ENCODE measurements at regions not wholly inside any gene's neighbourhood (a gene's known extent, or its start where the extent isn't known, plus 50 kb on each side); places are given as distances from the start of the nearest gene placed in this dataset.

- H3K4me1 Mint-ChIP-seq (ENCODE audit: low read depth), result no peaks in the 10 kb centered on the region
- no peaks in the 10 kb centered on the region for H3K9me3 Mint-ChIP-seq
- H3K27me3 Mint-ChIP-seq, result no peaks in the 10 kb centered on the region
- intact Hi-C loops (cut with micrococcal nuclease), result no loop called here
- no peak overlapping the region for H3K4me3 Mint-ChIP-seq
- no peak for TF ChIP-seq CTCF (IDR thresholded peaks at IDR 0.05)
- no peaks in the 10 kb centered on the region for H3K36me3 Mint-ChIP-seq (ENCODE audit: low read depth)
- CTCF ChIA-PET, result no interaction called here
- DNase-seq (no peak), ATAC-seq (no peak)
- no peak overlapping the region for H3K27ac Mint-ChIP-seq
- POLR2A ChIA-PET, result no interaction called here
These were observed 571.8 kb downstream of the CCSER2 start for GRCh38 chr10:84900141-84900540.

- no peak for TF ChIP-seq CTCF (IDR thresholded peaks at IDR 0.05)
- no peak overlapping the region for H3K4me3 Mint-ChIP-seq
- CTCF ChIA-PET, result no interaction called here
- H3K9me3 Mint-ChIP-seq, result no peaks in the 10 kb centered on the region
- no peak for ATAC-seq
- H3K36me3 Mint-ChIP-seq (ENCODE audit: low read depth), result no peaks in the 10 kb centered on the region
- H3K27ac Mint-ChIP-seq, result no peak overlapping the region
- no peaks in the 10 kb centered on the region for H3K4me1 Mint-ChIP-seq (ENCODE audit: low read depth)
- POLR2A ChIA-PET, result no interaction called here
- no peak for DNase-seq
- H3K27me3 Mint-ChIP-seq, result no peaks in the 10 kb centered on the region
- intact Hi-C loops (cut with micrococcal nuclease), result no loop called here
These were observed 573.5 kb downstream of the CCSER2 start for GRCh38 chr10:84901885-84902284.

- Mint-ChIP-seq H3K27ac (no peak overlapping the region), H3K4me1 (ENCODE audit: low read depth) (no peaks in the 10 kb centered on the region), H3K36me3 (ENCODE audit: low read depth) (no peaks in the 10 kb centered on the region), H3K4me3 (no peak overlapping the region), H3K27me3 (no peaks in the 10 kb centered on the region), H3K9me3 (no peaks in the 10 kb centered on the region)
- ChIA-PET CTCF (no interaction called here), POLR2A (no interaction called here)
- intact Hi-C loops (cut with micrococcal nuclease), result no loop called here
- no peak for TF ChIP-seq CTCF (IDR thresholded peaks at IDR 0.05)
- no peak for ATAC-seq
- no peak for DNase-seq
These were observed 574.2 kb downstream of the CCSER2 start for GRCh38 chr10:84902553-84902952.

GRCh38 chr10:84903320-84903719 lies 574.9 kb downstream of the CCSER2 start:
- H3K36me3 Mint-ChIP-seq (ENCODE audit: low read depth), result no peaks in the 10 kb centered on the region
- H3K9me3 Mint-ChIP-seq, result no peaks in the 10 kb centered on the region
- CTCF ChIA-PET, result no interaction called here
- H3K27me3 Mint-ChIP-seq, result no peaks in the 10 kb centered on the region
- POLR2A ChIA-PET, result no interaction called here
- ATAC-seq, result no peak
- H3K27ac Mint-ChIP-seq, result no peak overlapping the region
- intact Hi-C loops (cut with micrococcal nuclease), result no loop called here
- no peak overlapping the region for H3K4me3 Mint-ChIP-seq
- TF ChIP-seq CTCF (IDR thresholded peaks at IDR 0.05), result no peak
- no peaks in the 10 kb centered on the region for H3K4me1 Mint-ChIP-seq (ENCODE audit: low read depth)
- no peak for DNase-seq

- H3K9me3 Mint-ChIP-seq, result no peaks in the 10 kb centered on the region
- no peaks in the 10 kb centered on the region for H3K4me1 Mint-ChIP-seq (ENCODE audit: low read depth)
- POLR2A ChIA-PET, result no interaction called here
- no peak for DNase-seq
- no peak overlapping the region for H3K27ac Mint-ChIP-seq
- no peak for ATAC-seq
- H3K4me3 Mint-ChIP-seq, result no peak overlapping the region
- CTCF ChIA-PET, result no interaction called here
- intact Hi-C loops (cut with micrococcal nuclease), result no loop called here
- no peaks in the 10 kb centered on the region for H3K27me3 Mint-ChIP-seq
- no peak for TF ChIP-seq CTCF (IDR thresholded peaks at IDR 0.05)
- no peaks in the 10 kb centered on the region for H3K36me3 Mint-ChIP-seq (ENCODE audit: low read depth)
These were observed 579.1 kb downstream of the CCSER2 start for GRCh38 chr10:84907461-84908009.

All from activated CD8-positive, alpha-beta T cell treated with anti-CD3 and anti-CD28 coated beads for 36 hours (primary cell).